Stimulated activated CD4-positive, alpha-beta T cell treated with anti-CD3 and anti-CD28 coated beads, Interleukin-4, amount 100 ng/mL, for 4 hours (primary cell): ENCODE measurements at regions not wholly inside any gene's neighbourhood (a gene's known extent, or its start where the extent isn't known, plus 50 kb on each side); places are given as distances from the start of the nearest gene placed in this dataset.
"Not testable (repeated sequence)": the region's sequence is repeated elsewhere in the genome, so short reads cannot be mapped to it uniquely, and the experiment has no call there.

ENCODE experiments used
- DNase-seq, 2 experiments: peaks; one replicate each; pipeline ENCODE4 v3.0.0-alpha.2; 2020

DNA sequence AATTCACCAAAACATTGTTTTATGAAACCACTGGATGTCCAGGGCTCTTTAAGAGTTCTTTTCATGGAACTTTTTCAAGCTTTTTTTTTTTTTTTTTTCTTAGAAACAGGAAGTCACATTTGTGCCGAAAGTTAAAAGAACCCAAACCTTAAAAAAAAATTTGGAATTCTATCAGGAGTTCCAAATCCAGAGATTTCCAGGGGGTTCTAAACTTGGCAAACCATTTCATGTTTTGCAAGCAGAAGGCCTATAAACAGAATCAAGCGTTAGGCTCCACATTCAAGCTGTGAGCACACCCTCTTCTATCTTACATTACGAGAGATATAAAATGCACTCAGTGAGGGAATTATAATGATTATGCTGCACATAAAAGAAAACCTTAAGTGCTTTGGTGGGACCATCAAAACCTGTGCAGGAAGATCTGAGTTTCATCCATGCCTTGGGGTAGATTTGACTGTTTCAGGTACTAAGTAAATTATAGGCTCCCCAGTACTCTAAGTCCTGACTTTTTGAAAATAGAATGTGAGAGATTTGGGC, 154.8 kb upstream of the FAR2 start:
- DNase-seq, result no peak

GRCh38 chr12:28996688-28997087, 152.4 kb upstream of the FAR2 start:
- no peak for DNase-seq

GRCh38 chr12:28998662-28999120, 150.4 kb upstream of the FAR2 start:
- DNase-seq, result no peak

- no peak for DNase-seq
These were observed 144.8 kb upstream of the FAR2 start for GRCh38 chr12:29004066-29004935.

- no peak for DNase-seq
These were observed 144.2 kb upstream of the FAR2 start for GRCh38 chr12:29004936-29005304.

DNA sequence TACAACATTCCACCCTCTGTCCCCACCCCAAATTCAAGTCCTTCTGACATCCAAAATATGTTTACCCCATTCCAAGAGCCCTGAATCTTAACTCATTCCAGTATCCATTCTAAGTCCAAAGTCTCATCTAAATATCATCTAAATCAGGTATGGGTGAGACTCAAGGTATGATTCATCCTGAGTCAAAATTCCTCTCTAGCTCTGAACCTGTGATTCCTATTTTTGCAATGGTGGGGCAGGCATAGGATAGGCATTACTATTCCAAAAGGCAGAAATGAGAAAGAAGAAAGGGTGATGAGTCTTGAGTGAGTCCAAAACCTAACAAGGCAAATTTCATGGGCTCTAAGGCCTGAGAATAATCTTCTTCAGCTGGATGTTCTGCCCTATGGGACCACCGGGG, 140.3 kb upstream of the FAR2 start:
- DNase-seq, result no peak

GRCh38 chr12:29012673-29013072, 136.4 kb upstream of the FAR2 start:
- DNase-seq, result no peak

- DNase-seq, result not testable (repeated sequence)
These were observed 131.5 kb upstream of the FAR2 start for GRCh38 chr12:29017532-29017931.

GRCh38 chr12:29023436-29024076, 125.5 kb upstream of the FAR2 start:
- DNase-seq, result no peak

DNA sequence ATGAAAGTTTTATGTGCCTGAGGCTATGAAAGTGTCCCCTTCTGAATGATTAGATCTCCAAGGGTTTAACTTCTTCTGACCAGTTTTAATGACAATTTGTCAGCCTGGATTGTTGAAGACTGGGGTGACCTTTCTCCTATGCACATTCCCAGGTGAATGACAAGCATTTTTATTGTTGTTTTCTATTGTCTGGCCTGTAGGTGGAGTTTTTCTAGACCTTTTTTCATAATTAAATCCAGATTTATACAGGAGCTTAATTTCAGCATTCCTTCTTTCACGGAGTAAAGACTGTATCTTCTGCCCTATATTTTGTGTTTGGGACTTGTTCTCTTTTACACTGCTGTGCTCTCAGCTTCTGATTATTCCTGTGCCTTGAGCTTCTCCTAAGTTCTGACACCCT, 125.0 kb upstream of the FAR2 start:
- no peak for DNase-seq

DNA sequence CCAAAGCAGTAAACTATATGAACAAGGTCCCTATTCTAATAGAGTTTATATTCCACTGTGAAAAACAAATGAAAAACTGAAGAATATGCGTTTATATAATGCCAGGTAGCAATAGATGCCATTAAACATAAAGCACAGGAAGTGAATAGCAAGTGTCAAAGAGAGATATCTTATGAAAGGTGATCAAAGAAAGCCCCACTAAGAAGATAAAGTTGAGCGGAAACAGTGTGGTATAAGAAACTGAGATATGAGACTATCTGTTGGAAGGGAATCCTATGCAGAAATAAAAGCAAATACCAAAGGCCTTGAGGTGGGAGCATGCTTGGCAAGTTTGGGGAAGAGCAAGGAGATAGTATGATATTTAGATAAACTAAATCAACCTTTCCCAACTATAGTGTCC, 123.1 kb upstream of the FAR2 start:
- DNase-seq, result no peak

- DNase-seq, result no peak
These were observed 122.7 kb upstream of the FAR2 start for GRCh38 chr12:29026419-29026818.

DNA sequence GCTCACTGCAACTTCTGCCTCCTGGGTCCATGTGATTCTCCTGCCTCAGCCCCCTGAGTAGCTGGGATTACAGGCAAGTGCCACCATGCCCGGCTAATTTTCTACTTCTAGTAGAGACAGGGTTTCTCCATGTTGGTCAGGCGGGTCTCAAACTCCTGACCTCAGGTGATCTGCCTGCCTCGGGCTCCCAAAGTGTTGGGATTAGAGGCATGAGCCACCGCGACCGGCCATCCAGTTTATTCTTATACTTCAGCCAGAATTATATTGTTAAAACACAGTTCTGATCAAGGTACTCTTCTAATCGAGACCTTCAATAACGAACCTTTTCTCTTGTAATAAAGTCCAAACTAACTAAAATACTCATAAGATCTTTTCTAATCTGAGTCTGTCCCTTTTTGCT, 119.6 kb upstream of the FAR2 start:
- DNase-seq, result not testable (repeated sequence)

GRCh38 chr12:29030006-29030405, 119.1 kb upstream of the FAR2 start:
- DNase-seq, result no peak

GRCh38 chr12:29032446-29032845, 116.6 kb upstream of the FAR2 start:
- no peak for DNase-seq

DNA sequence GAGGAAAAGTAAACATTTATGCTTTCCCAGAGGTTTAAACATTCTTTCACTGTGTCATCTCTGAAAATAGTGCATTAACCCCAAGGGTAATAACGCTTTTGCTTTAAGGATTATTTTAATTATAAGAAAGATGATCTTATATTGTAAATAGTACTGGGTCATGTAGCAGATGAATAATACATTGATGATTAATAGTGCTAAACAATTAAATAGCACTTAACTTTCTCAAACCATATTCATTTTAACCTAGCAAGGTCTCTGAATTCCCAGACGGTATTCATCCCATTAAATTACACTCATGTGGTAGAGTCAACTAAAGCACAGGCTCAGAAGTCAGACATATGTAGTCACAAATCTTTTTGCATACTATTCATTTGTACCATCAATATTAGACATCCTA, 115.6 kb upstream of the FAR2 start:
- DNase-seq, result no peak

DNA sequence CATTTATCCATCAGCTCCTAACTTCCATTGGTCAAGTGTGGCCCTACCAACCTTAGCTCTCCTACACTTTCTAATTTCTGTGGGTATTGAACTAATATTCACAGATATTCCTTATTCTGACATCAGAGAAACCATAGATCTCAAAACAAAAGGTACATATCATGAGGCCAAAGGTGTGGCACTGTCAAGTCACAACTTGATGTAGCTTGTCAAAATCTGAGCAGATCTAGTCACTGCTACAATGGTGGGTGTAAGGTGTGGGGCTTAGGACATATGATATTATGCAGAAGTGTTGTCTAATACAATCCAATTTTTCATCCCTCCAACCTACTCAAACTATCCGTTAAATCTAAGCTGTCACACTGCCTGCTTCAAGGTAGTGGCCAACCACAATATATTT, 114.0 kb upstream of the FAR2 start:
- DNase-seq, result no peak

- DNase-seq, result no peak
These were observed 110.1 kb upstream of the FAR2 start for GRCh38 chr12:29039013-29039412.

DNA sequence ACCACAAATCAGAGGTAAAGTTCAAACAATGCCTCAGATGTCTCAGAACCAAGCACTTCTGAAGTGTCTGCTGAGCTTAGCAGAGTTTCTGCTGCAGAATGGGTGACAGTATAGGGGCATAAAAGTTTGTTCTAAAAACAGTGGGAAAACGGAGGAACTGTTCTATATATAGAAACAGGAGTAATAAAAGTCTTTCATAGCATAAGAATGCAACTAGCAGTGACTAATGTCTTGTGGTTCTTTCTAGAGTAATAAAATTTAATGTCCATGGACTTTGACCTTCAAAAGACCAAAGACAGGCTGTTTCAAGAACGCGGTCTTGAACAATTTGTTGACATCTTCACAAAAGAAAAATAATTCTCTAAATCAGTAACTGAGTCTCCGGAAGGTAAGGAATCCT, 107.5 kb upstream of the FAR2 start:
- DNase-seq, result no peak

- DNase-seq, result no peak
These were observed 106.0 kb upstream of the FAR2 start for GRCh38 chr12:29043069-29043468.

DNA sequence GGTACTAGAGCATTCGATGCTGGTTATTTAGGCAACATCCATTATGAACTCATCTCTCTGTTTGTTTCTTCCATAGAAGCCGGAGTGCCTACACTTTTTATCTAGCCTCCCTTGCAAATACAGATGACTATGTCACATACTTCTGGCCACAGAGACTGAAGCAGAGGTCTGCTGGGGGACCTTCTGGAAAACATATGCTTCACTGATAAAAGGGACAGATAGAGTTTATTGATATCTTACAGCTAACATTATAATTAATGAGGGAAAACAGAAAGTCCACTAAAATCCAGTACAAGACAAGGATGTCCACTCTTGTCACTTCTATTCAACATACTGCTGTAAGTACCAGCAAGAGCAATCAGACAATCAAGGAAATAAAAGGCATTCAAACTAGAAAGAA, 104.3 kb upstream of the FAR2 start:
- DNase-seq, result no peak

DNA sequence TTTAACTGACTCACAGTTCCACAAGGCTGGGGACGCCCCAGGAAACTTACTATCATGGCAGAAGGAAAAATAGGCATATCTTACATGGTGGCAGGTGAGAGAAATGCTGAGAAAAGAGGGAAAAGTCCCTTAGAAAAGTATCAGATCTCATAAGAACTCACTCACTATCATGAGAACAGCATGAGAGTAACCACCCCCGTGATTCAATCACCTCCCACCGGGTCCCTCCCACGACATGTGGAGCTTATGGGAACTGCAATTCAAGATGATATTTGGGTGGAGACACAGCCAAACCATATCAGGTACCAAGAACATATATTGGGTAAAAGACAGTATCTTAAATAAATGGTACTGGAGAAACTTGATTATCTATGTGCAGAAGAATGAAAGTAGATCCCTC, 100.3 kb upstream of the FAR2 start:
- DNase-seq, result no peak

GRCh38 chr12:29050503-29050902, 98.6 kb upstream of the FAR2 start:
- DNase-seq, result no peak

- DNase-seq, result no peak
These were observed 97.9 kb upstream of the FAR2 start for GRCh38 chr12:29051221-29051620.
